HG03175 (cell line): ENCODE measurements at regions not wholly inside any gene's neighbourhood (a gene's known extent, or its start where the extent isn't known, plus 50 kb on each side); places are given as distances from the start of the nearest gene placed in this dataset.
A peak's percentile ranks its signal among the peaks of the same experiment; 100 is the strongest.
"Not testable (repeated sequence)": the region's sequence is repeated elsewhere in the genome, so short reads cannot be mapped to it uniquely, and the experiment has no call there.

Experiments used
- ATAC-seq: cut with Tn5 transposase; IDR thresholded peaks from one replicate; pipeline ENCODE4 v1.9.1; 2021; ENCODE audit warnings: mild to moderate bottlenecking, moderate library complexity; ENCODE audit not compliant: unreplicated experiment

- no peak for ATAC-seq
Observed at GRCh38 chr12:131494741-131495524, 216.0 kb upstream of the SFSWAP start.

GRCh38 chr12:131497966-131498365 lies 212.9 kb upstream of the SFSWAP start:
- no peak for ATAC-seq

GRCh38 chr12:131499160-131499863 lies 211.6 kb upstream of the SFSWAP start:
- ATAC-seq = peak; percentile 75

- ATAC-seq = peak; percentile 15
Observed at GRCh38 chr12:131499864-131500190, 211.1 kb upstream of the SFSWAP start.

GRCh38 chr12:131500564-131500963 lies 210.3 kb upstream of the SFSWAP start:
- ATAC-seq = no peak

GRCh38 chr12:131505561-131505960 lies 205.3 kb upstream of the SFSWAP start:
- ATAC-seq = no peak

- ATAC-seq = no peak
Observed at GRCh38 chr12:131506426-131506825, 204.5 kb upstream of the SFSWAP start.

- ATAC-seq = no peak
Observed at GRCh38 chr12:131507094-131507493, 203.8 kb upstream of the SFSWAP start.

GRCh38 chr12:131507881-131508280 lies 203.0 kb upstream of the SFSWAP start:
- ATAC-seq = no peak

- ATAC-seq = no peak
Observed at GRCh38 chr12:131509701-131510100, 201.2 kb upstream of the SFSWAP start.

GRCh38 chr12:131510431-131510830 lies 200.5 kb upstream of the SFSWAP start:
- ATAC-seq = no peak

GRCh38 chr12:131511391-131511802 lies 199.5 kb upstream of the SFSWAP start:
- ATAC-seq = peak; percentile 94

- ATAC-seq = peak; percentile 27
Observed at GRCh38 chr12:131511803-131512561, 198.9 kb upstream of the SFSWAP start.

- ATAC-seq = no peak
Observed at GRCh38 chr12:131513606-131514005, 197.3 kb upstream of the SFSWAP start.

GRCh38 chr12:131520553-131520952 lies 190.3 kb upstream of the SFSWAP start:
- not testable (repeated sequence) for ATAC-seq

- no peak for ATAC-seq
Observed at GRCh38 chr12:131521326-131521725, 189.6 kb upstream of the SFSWAP start.

- no peak for ATAC-seq
Observed at GRCh38 chr12:131525795-131526508, 184.9 kb upstream of the SFSWAP start.

- no peak for ATAC-seq
Observed at GRCh38 chr12:131527092-131527491, 183.8 kb upstream of the SFSWAP start.

GRCh38 chr12:131527736-131528135 lies 183.2 kb upstream of the SFSWAP start:
- no peak for ATAC-seq

GRCh38 chr12:131528144-131528543 lies 182.7 kb upstream of the SFSWAP start:
- ATAC-seq = no peak

GRCh38 chr12:131528667-131529066 lies 182.2 kb upstream of the SFSWAP start:
- ATAC-seq = no peak
